NCI-H1417 treated with DMSO at 0.1 percent for 48 hours (cell line): ENCODE measurements at regions not wholly inside any gene's neighbourhood (a gene's known extent, or its start where the extent isn't known, plus 50 kb on each side); places are given as distances from the start of the nearest gene placed in this dataset.
"Not testable (repeated sequence)": the region's sequence is repeated elsewhere in the genome, so short reads cannot be mapped to it uniquely, and the experiment has no call there.

Experiments
- DNase-seq: peaks from one replicate; lab custom pipeline; 2025; lab: John Stamatoyannopoulos, UW

GRCh38 chr4:170591076-170591475 is 501.3 kb upstream of the AADAT start:
- DNase-seq = no peak

- peak; percentile 2 for DNase-seq
Observed at GRCh38 chr4:170589597-170590191, 499.9 kb upstream of the AADAT start.

DNA sequence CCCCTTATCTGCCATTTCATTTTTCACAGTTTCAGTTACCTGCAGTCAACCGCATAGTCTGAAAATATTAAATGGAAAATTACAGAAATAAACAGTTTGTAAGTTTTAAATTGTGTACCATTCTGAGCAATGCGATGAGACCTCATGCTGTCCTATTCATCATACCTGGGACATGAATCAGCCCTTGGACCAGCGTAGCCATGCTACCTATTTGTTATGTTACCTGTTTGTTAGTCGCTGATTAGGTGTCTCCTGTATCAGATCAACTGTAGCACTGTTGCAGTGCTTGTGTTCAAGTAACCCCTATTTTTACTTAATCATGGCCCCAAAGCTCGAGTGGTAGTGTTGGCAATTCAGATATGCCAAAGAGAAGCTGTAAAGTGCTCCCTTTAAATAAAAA is 492.2 kb upstream of the AADAT start:
- no peak for DNase-seq

DNA sequence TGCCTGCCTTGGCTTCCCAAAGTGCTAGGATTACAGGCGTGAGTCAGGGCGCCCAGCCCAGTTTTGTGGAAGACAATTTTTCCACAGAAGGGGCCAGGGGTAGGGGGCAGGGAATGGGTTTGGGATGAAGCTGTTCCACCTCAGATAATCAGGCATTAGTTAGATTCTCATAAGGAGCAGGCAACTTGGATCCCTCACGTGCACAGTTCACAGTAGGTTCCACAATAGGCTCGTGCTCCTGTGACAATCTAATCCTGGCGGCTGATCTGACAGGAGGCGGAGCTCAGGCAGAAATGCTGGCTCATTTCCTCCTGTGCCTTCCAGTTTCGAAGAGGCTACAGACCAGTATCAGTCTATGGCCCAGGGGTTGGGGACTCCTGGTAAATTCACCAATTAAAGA is 491.6 kb upstream of the AADAT start:
- no peak for DNase-seq

DNA sequence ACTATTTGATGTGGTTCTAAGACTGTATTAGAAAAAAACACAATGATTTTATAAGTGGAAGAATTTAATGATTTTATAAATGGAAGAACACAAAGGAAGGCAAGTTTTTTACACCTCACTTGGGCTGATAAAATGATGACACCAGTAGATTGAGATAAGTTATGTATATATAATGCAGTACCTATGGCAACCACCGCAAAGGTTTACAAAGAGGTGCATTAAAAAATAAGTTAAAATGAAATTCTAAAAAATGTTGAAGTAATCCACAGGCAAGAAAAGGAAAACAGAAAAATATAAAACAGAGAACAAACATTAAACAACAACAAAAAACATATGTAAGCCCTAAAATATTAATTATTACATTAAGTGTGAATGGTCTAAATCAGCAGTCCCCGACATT is 490.9 kb upstream of the AADAT start:
- DNase-seq = no peak

DNA sequence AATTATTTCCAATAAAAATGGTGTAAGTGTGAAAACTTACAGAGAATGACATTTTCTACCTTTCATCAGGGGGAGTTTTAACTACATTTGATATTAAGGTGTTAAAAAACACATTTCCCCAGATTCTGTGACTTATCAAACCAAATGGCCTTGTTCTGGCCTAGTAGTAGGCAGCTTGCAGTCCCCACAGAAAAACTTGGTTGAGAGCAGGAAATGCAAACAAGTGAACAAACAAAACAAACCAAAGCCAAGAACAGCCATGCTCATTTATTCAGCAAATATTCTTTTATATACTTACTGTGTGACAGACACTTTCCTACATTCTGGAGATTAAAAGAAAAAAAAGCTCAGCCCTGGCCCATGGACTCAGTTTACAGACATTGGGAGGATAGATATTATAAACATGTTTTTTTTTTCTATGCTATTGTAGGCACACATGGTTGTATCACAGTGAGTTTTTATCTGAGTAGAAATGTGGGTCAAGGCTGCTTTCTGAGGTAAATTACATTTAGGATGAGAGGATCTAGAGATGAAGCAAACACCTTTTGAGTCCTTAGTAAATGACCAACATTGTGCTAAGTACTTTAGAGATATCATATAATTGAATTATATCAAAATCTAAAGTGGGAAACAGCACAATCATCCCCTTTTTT is 449.2 kb upstream of the AADAT start:
- DNase-seq = no peak

DNA sequence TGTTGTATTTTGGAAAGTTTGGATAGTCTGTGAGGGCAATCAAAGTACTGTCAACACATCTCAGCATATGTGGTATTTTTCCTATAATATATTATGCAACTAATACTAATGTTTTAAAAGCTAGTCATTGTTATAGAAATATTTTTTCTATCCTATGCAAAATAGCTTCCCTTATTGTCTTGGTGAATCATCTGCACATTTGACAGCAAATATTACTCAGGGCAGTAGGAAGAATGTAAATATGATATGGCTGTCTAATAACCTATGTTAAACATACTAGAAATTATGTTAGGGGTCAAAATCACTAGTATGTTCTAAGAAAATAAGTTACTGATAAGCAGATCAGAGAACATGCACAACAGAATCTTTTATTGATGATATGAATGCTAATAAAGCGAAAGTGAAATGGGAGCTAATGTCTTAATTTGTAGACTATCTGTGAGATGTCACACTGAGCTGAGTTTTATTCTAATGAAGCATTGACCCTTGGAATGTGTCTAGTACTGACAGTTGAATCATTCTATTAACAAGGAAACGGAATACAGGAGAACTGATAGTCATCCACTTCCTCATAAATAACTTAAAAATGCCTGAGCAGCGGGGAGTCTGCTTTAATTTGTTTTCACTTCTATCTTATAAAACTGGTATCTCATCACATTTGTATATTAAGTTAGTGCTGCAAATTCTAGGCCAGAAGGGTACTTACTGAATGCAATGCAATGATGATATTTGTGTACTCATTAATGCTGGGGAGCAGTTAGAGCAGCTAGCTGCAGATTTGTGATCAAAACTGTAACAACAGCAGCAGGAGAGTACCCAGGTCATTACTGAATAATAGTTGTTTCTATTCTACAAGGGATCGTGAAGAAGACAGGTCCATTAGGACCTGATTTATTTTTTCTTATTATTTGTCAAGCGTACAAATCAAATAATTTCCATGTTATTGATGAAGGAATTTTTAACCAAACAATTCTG is 440.3 kb upstream of the AADAT start:
- no peak for DNase-seq

DNA sequence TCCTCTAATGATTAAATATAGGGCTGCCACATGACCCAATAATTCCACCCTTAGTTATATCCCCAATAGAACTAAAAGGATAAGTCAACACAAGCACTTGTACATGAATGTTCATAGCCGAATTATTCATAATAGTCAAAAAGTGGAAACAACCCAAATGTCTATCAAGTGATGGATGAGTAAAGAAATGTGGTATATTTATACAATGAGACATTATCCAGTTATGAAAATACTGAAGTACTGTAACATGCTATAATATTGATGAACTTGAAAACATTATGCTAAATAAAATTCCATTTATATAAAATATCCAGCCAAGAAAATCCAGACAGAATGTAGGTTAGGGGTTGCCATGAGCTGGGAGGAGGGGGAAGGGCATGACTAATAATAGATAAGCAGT is 436.7 kb upstream of the AADAT start:
- no peak for DNase-seq

DNA sequence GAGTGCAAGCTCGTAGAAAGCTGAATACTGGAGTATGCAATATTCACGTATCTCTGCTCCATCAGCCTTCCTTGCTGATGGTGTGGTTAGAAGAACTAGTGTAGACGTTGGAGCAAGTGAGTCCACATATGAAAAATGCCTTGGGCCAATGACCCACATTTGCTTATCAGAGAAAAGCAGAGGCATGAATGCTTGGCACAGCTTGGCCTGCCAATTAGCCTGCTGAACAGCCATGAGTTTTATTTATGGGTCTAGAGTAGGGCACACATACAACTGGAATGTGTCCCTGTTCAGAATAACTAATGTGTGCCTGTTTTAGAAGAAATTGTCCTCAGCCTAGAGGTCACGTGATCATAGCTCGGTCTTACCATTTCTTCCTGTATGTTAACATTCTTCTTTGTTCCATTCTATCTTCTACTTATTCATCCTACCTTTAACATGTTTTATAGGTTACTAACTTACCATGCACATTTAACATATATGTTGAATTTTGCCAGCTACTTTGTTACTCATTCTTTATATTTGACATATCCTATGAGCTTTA is 432.7 kb upstream of the AADAT start:
- DNase-seq = no peak

DNA sequence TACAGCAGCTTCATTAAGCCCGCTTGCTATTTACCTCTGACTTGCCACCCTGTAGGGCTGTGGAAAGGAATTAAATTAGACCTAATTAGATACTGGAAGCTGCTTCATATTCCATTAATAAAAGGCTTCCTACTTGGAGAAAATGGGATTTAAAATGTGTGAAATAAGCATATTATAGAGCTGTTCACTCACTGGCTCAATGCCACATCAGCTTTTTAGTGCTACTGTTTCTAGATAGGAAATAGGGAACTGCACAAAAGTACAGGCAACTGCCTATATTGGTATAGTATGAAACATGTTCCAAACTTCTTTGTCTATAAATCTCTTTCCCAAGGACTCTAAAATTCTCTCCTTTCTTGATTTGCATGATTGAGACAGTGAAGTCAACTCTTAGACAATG is 407.9 kb upstream of the AADAT start:
- DNase-seq = no peak

- peak; percentile 37 for DNase-seq
Observed at GRCh38 chr4:170497112-170497511, 407.4 kb upstream of the AADAT start.

GRCh38 chr4:170491981-170492380 is 402.2 kb upstream of the AADAT start:
- DNase-seq = no peak

GRCh38 chr4:170476351-170476750 is 386.6 kb upstream of the AADAT start:
- DNase-seq = no peak

GRCh38 chr4:170465429-170465828 is 375.7 kb upstream of the AADAT start:
- DNase-seq = no peak

DNA sequence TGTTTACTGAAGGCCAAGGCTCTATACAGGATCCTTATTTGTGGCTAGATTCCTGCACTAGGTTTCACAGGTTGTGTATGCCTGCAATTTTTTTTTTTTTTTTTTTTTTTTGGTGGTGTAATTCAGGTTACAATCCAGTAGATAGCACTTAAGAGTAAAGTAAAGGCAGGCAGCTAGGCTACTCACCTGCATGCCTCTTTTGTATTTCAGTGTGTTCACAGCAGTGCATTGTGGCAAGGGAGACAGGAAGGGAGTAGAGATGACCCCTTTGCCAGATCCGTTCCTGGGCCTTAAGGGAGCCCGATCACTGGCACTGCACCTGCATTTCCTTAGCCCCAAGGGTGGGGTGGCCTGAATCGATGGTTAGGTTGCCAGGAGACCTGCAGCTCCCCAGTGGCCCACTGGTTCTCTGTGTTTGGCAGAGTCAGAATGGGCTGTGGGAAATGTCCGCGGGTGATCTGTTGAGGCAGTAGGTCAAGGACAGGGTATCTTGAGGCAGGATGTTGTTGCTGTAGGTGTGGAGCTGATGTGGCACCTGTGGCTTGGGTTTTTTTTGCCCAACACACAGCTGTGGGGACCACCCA is 374.9 kb upstream of the AADAT start:
- no peak for DNase-seq

GRCh38 chr4:170446782-170447181 is 357.0 kb upstream of the AADAT start:
- DNase-seq = no peak

- DNase-seq = not testable (repeated sequence)
Observed at GRCh38 chr4:170441146-170441545, 351.4 kb upstream of the AADAT start.

DNA sequence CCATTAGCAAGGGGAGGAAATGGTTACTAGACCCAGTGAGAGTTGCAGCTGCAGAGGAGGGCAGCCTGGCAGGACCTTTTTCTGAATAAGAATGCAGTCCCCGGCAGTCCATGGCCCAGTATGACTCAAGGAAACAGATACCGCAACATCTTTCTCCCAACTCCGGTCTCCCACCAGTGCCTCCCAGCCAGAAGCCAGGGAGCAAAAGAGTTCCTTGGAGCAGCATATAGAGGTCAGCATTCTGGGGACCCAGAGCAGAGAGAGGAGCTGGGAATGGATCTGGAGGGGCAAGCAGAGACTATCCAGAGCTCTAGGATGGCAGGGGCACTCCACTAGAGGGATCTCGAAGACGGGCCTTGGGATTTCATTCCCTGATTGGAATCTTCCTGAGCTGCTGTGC is 339.2 kb upstream of the AADAT start:
- no peak for DNase-seq

DNA sequence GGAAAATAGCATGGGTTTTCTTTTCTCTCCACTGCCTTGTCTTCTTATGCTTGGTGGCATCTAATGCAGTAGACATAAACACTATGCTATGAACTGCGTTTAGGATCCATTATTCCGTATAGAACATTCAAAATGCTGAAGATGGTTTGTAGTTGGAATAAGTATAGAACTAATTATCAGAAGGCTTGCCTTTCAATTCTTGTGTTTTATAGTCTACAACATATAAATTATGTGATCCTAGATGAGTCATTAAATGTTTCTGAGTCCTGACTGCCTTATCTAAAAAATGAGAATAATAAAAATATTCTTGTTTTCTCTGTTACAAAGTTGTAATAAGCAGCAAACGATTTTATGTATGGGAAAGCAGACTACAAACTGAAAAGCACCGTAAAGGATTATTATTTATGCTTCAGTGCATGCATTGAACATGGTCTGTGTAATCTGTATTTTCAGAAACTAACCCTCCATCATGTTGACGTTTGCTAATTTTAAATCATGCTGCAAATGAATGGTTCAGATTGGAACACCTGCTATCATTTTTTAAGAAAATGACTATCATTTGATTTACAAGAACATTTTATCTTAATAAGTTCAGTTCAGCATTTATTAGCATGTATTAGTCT is 335.9 kb upstream of the AADAT start:
- DNase-seq = peak; percentile 72

DNA sequence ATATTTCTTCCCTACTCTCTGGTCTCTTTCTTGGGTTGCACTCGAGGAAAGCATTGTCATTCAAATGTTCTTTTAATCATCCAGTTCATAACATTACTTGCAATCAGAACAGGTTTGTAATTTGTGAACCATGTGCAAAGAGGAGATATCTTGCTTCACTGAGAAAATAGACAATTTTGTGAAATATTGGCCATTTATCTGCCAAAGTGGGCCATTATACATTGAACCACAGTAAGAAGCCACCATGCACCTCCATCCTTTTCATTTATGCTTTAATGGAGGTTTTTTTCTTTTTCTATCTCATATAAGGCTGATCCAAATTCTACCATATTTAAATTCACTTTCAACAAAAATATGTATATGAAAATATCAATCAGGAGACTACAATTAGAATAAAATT is 335.3 kb upstream of the AADAT start:
- DNase-seq = no peak

- no peak for DNase-seq
Observed at GRCh38 chr4:170423137-170423536, 333.4 kb upstream of the AADAT start.

- DNase-seq = no peak
Observed at GRCh38 chr4:170420255-170420693, 330.5 kb upstream of the AADAT start.
